ENCODE measurements at regions not wholly inside any gene's neighbourhood (a gene's known extent, or its start where the extent isn't known, plus 50 kb on each side); places are given as distances from the start of the nearest gene placed in this dataset.

GRCh38 chr4:60863442-60863841 lies 336.7 kb upstream of the ADGRL3 start:
- TF ChIP-seq GATA3 (IDR thresholded peaks at IDR 0.05; ENCODE audit: low read depth, low read length) (no peak), GATA2 (IDR thresholded peaks at IDR 0.05; ENCODE audit: low read depth, low read length) (no peak)

- TF ChIP-seq GATA2 (IDR thresholded peaks at IDR 0.05; ENCODE audit: low read depth, low read length) (peak; percentile 41; the same call in 1 of the 2 replicates), GATA3 (IDR thresholded peaks at IDR 0.05; ENCODE audit: low read depth, low read length) (no peak)
These were observed 334.9 kb upstream of the ADGRL3 start for GRCh38 chr4:60865273-60865672.

- TF ChIP-seq GATA3 (IDR thresholded peaks at IDR 0.05; ENCODE audit: low read depth, low read length) (no peak), GATA2 (IDR thresholded peaks at IDR 0.05; ENCODE audit: low read depth, low read length) (no peak)
These were observed 331.7 kb upstream of the ADGRL3 start for GRCh38 chr4:60868232-60868960.

- TF ChIP-seq GATA2 (IDR thresholded peaks at IDR 0.05; ENCODE audit: low read depth, low read length) (no peak), GATA3 (IDR thresholded peaks at IDR 0.05; ENCODE audit: low read depth, low read length) (no peak)
These were observed 320.9 kb upstream of the ADGRL3 start for GRCh38 chr4:60879135-60879701.

- TF ChIP-seq GATA2 (IDR thresholded peaks at IDR 0.05; ENCODE audit: low read depth, low read length): no peak
- no peak for TF ChIP-seq GATA3 (IDR thresholded peaks at IDR 0.05; ENCODE audit: low read depth, low read length)
These were observed 315.5 kb upstream of the ADGRL3 start for GRCh38 chr4:60884587-60884986.

- TF ChIP-seq GATA3 (IDR thresholded peaks at IDR 0.05; ENCODE audit: low read depth, low read length) (no peak), GATA2 (IDR thresholded peaks at IDR 0.05; ENCODE audit: low read depth, low read length) (no peak)
These were observed 315.1 kb upstream of the ADGRL3 start for GRCh38 chr4:60885011-60885410.

GRCh38 chr4:60890743-60891142 lies 309.4 kb upstream of the ADGRL3 start:
- TF ChIP-seq GATA2 (IDR thresholded peaks at IDR 0.05; ENCODE audit: low read depth, low read length) (no peak), GATA3 (IDR thresholded peaks at IDR 0.05; ENCODE audit: low read depth, low read length) (no peak)

GRCh38 chr4:60891947-60892346 lies 308.2 kb upstream of the ADGRL3 start:
- TF ChIP-seq GATA2 (IDR thresholded peaks at IDR 0.05; ENCODE audit: low read depth, low read length) (no peak), GATA3 (IDR thresholded peaks at IDR 0.05; ENCODE audit: low read depth, low read length) (no peak)

- TF ChIP-seq GATA3 (IDR thresholded peaks at IDR 0.05; ENCODE audit: low read depth, low read length): no peak
- TF ChIP-seq GATA2 (IDR thresholded peaks at IDR 0.05; ENCODE audit: low read depth, low read length): no peak
These were observed 302.7 kb upstream of the ADGRL3 start for GRCh38 chr4:60897415-60897814.

- TF ChIP-seq GATA3 (IDR thresholded peaks at IDR 0.05; ENCODE audit: low read depth, low read length) (no peak), GATA2 (IDR thresholded peaks at IDR 0.05; ENCODE audit: low read depth, low read length) (no peak)
These were observed 295.0 kb upstream of the ADGRL3 start for GRCh38 chr4:60905162-60905561.

- TF ChIP-seq GATA3 (IDR thresholded peaks at IDR 0.05; ENCODE audit: low read depth, low read length) (no peak), GATA2 (IDR thresholded peaks at IDR 0.05; ENCODE audit: low read depth, low read length) (no peak)
These were observed 289.0 kb upstream of the ADGRL3 start for GRCh38 chr4:60911127-60911526.

GRCh38 chr4:60913002-60913401 lies 287.1 kb upstream of the ADGRL3 start:
- TF ChIP-seq GATA3 (IDR thresholded peaks at IDR 0.05; ENCODE audit: low read depth, low read length): no peak
- no peak for TF ChIP-seq GATA2 (IDR thresholded peaks at IDR 0.05; ENCODE audit: low read depth, low read length)

GRCh38 chr4:60913671-60914070 lies 286.5 kb upstream of the ADGRL3 start:
- TF ChIP-seq GATA3 (IDR thresholded peaks at IDR 0.05; ENCODE audit: low read depth, low read length) (no peak), GATA2 (IDR thresholded peaks at IDR 0.05; ENCODE audit: low read depth, low read length) (no peak)

- TF ChIP-seq GATA2 (IDR thresholded peaks at IDR 0.05; ENCODE audit: low read depth, low read length): no peak
- TF ChIP-seq GATA3 (IDR thresholded peaks at IDR 0.05; ENCODE audit: low read depth, low read length): no peak
These were observed 277.1 kb upstream of the ADGRL3 start for GRCh38 chr4:60923075-60923474.

GRCh38 chr4:60926624-60927023 lies 273.5 kb upstream of the ADGRL3 start:
- no peak for TF ChIP-seq GATA3 (IDR thresholded peaks at IDR 0.05; ENCODE audit: low read depth, low read length)
- TF ChIP-seq GATA2 (IDR thresholded peaks at IDR 0.05; ENCODE audit: low read depth, low read length): no peak
